Caco-2 (cell line): ENCODE measurements at regions not wholly inside any gene's neighbourhood (a gene's known extent, or its start where the extent isn't known, plus 50 kb on each side); places are given as distances from the start of the nearest gene placed in this dataset.

Experiments used
- BruUV-seq: library from RNA; stranded (reverse); fragments of 400-500 nt; replicated peaks from 2 replicates; lab custom pipeline; 2021; lab: Mats Ljungman, UMichigan
- CTCF ChIA-PET: fragments of 300-600 bp; sonication (Branson Sonifier 250); formaldehyde crosslinking; loops from one replicate; lab custom pipeline; 2022; ENCODE audit warnings: antibody characterized with exemption; lab: Charles Lee
- POLR2A ChIA-PET: fragments of 300-600 bp; sonication (Branson Sonifier 250); formaldehyde crosslinking; loops from one replicate; lab custom pipeline; 2022; ENCODE audit warnings: antibody characterized with exemption; lab: Charles Lee
- DNase-seq, 2 experiments: peaks; one replicate each; pipeline versions ENCODE4 v3.0.0 to v3.0.0-alpha.2; 2020 to 2022
- H3K27me3 ChIP-seq: replicated peaks from 2 replicates; pipeline ENCODE4 v1.6.0; 2011; ENCODE audit warnings: low read length; ENCODE audit not compliant: control insufficient read depth, insufficient read depth
- H3K36me3 ChIP-seq: 2 replicates; pipeline ENCODE4 v1.5.1; 2011; ENCODE audit warnings: low read length; ENCODE audit not compliant: control insufficient read depth, insufficient read depth
- H3K4me1 ChIP-seq: fragments of 250-450 bp; sonication (Bioruptor Pico); 2 replicates; pipeline ENCODE4 v1.5.1; 2020; ENCODE audit warnings: mild to moderate bottlenecking
- H3K4me3 ChIP-seq: 2 replicates; pipeline ENCODE4 v1.5.1; 2011; ENCODE audit warnings: low read depth, mild to moderate bottlenecking, control low read depth, low read length
- H3K9me3 ChIP-seq: fragments of 250-450 bp; sonication (Bioruptor Pico); 2 replicates; pipeline ENCODE4 v1.5.1; 2020; ENCODE audit warnings: mild to moderate bottlenecking, moderate library complexity
- H3K27ac Mint-ChIP-seq: one replicate; pipeline ENCODE4 v1.8.0; 2022; ENCODE audit warnings: mixed read lengths; ENCODE audit not compliant: unreplicated experiment
- H3K27me3 Mint-ChIP-seq: one replicate; pipeline ENCODE4 v1.8.0; 2022; ENCODE audit warnings: mixed read lengths; ENCODE audit not compliant: insufficient read depth, unreplicated experiment
- H3K36me3 Mint-ChIP-seq: one replicate; pipeline ENCODE4 v1.8.0; 2022; ENCODE audit warnings: mild to moderate bottlenecking, mixed read lengths; ENCODE audit not compliant: insufficient read depth, unreplicated experiment
- H3K4me1 Mint-ChIP-seq: one replicate; pipeline ENCODE4 v1.8.0; 2022; ENCODE audit warnings: low read depth, mixed read lengths; ENCODE audit not compliant: unreplicated experiment
- H3K4me3 Mint-ChIP-seq: one replicate; pipeline ENCODE4 v1.8.0; 2022; ENCODE audit warnings: mild to moderate bottlenecking, moderate library complexity, mixed read lengths; ENCODE audit not compliant: unreplicated experiment
- H3K9me3 Mint-ChIP-seq: one replicate; pipeline ENCODE4 v1.8.0; 2022; ENCODE audit warnings: mixed read lengths; ENCODE audit not compliant: unreplicated experiment
- CTCF ChIP-seq, 2 experiments: fragments of 200-600 bp in 1 of 2; IDR thresholded peaks; 1 replicate in 1 of 2; 2 replicates in 1 of 2; pipeline versions ENCODE4 v1.5.1 to v1.8.0; 2011 to 2022; ENCODE audit warnings: antibody characterized with exemption in 1 of 2, control low read depth in 1 of 2, inconsistent platforms in 1 of 2, low read depth in 1 of 2, low read length in 1 of 2, mild to moderate bottlenecking in 1 of 2, moderate library complexity in 1 of 2; ENCODE audit not compliant: insufficient read depth in 1 of 2, severe bottlenecking in 1 of 2, unreplicated experiment in 1 of 2
- intact Hi-C: fragments of 100-400 bp; cut with micrococcal nuclease; formaldehyde crosslinking; loops from one replicate; pipeline ENCODE4 v1.10.0; 2022; ENCODE audit not compliant: unreplicated experiment

GRCh38 chr6:2534406-2535042 is 216.2 kb downstream of the MYLK4 start:
- peaks cover 27% of the 10 kb centered on the region for H3K9me3 Mint-ChIP-seq
- H3K36me3 ChIP-seq, result no peaks in the 10 kb centered on the region
- H3K4me1 Mint-ChIP-seq, result no peaks in the 10 kb centered on the region
- no peaks in the 10 kb centered on the region for H3K27me3 Mint-ChIP-seq
- no peaks in the 10 kb centered on the region for H3K9me3 ChIP-seq
- no peak for DNase-seq
- no peaks in the 10 kb centered on the region; the same call in 1 of the 2 replicates for H3K27me3 ChIP-seq
- H3K4me3 ChIP-seq, result no peak overlapping the region
- no peak overlapping the region for H3K27ac Mint-ChIP-seq
- no TSS peak for BruUV-seq
- ChIA-PET POLR2A (no interaction called here), CTCF (no interaction called here)
- no peaks in the 10 kb centered on the region for H3K4me1 ChIP-seq
- intact Hi-C loops, result no loop called here
- no peak overlapping the region for H3K4me3 Mint-ChIP-seq
- H3K36me3 Mint-ChIP-seq, result no peaks in the 10 kb centered on the region
- TF ChIP-seq CTCF (IDR thresholded peaks at IDR 0.05; ENCODE audit: insufficient read depth in 1 of 2, low read depth in 1 of 2, low read length in 1 of 2, severe bottlenecking in 1 of 2, unreplicated experiment in 1 of 2), result no peak

- Histone ChIP-seq H3K9me3 (no peaks in the 10 kb centered on the region), H3K4me3 (no peak overlapping the region), H3K36me3 (no peaks in the 10 kb centered on the region), H3K4me1 (no peaks in the 10 kb centered on the region), H3K27me3 (no peaks in the 10 kb centered on the region; the same call in 1 of the 2 replicates)
- H3K4me1 Mint-ChIP-seq, result no peaks in the 10 kb centered on the region
- H3K27me3 Mint-ChIP-seq, result no peaks in the 10 kb centered on the region
- H3K9me3 Mint-ChIP-seq, result peaks cover 19% of the 10 kb centered on the region
- intact Hi-C loops, result no loop called here
- ChIA-PET POLR2A (no interaction called here), CTCF (interaction anchor here (0.6 kb wide), 1 partner anchor 135 kb away, joined by 4 read pairs; no protein-coding TSS in a partner anchor)
- no peak for TF ChIP-seq CTCF (IDR thresholded peaks at IDR 0.05; ENCODE audit: insufficient read depth in 1 of 2, low read depth in 1 of 2, low read length in 1 of 2, severe bottlenecking in 1 of 2, unreplicated experiment in 1 of 2)
- BruUV-seq, result no TSS peak
- no peak overlapping the region for H3K27ac Mint-ChIP-seq
- no peak overlapping the region for H3K4me3 Mint-ChIP-seq
- H3K36me3 Mint-ChIP-seq, result no peaks in the 10 kb centered on the region
- DNase-seq, result no peak
These were observed 219.1 kb downstream of the MYLK4 start for GRCh38 chr6:2531426-2532215.

GRCh38 chr6:2529211-2529719 is 221.5 kb downstream of the MYLK4 start:
- intact Hi-C loops, result no loop called here
- CTCF ChIA-PET, result no interaction called here

More at GRCh38 chr6:2529211-2529719, 221.5 kb downstream of the MYLK4 start:
- Mint-ChIP-seq H3K4me1 (no peaks in the 10 kb centered on the region), H3K36me3 (no peaks in the 10 kb centered on the region), H3K27me3 (no peaks in the 10 kb centered on the region), H3K27ac (no peak overlapping the region), H3K4me3 (no peak overlapping the region), H3K9me3 (peaks cover 19% of the 10 kb centered on the region)
- Histone ChIP-seq H3K9me3 (peaks cover 9% of the 10 kb centered on the region; the same call in 1 of the 2 replicates), H3K36me3 (no peaks in the 10 kb centered on the region), H3K4me1 (no peaks in the 10 kb centered on the region), H3K27me3 (no peaks in the 10 kb centered on the region; the same call in 1 of the 2 replicates), H3K4me3 (no peak overlapping the region)
- BruUV-seq, result no TSS peak
- POLR2A ChIA-PET, result no interaction called here
- no peak for TF ChIP-seq CTCF (IDR thresholded peaks at IDR 0.05; ENCODE audit: insufficient read depth in 1 of 2, low read depth in 1 of 2, low read length in 1 of 2, severe bottlenecking in 1 of 2, unreplicated experiment in 1 of 2)
- no peak for DNase-seq
